Inflammatory macrophage (primary cell): ENCODE measurements at regions not wholly inside any gene's neighbourhood (a gene's known extent, or its start where the extent isn't known, plus 50 kb on each side); places are given as distances from the start of the nearest gene placed in this dataset.
"Not testable (repeated sequence)": the region's sequence is repeated elsewhere in the genome, so short reads cannot be mapped to it uniquely, and the experiment has no call there.

Experiments
- DNase-seq, 2 donors: peaks; one replicate each; pipeline ENCODE4 v3.0.0-alpha.2; 2020 to 2022

- DNase-seq = not testable (repeated sequence)
Measured at GRCh38 chr10:35263827-35264226, 72.5 kb upstream of the CCNY start.

- not testable (repeated sequence) for DNase-seq
Measured at GRCh38 chr10:35264636-35265035, 71.7 kb upstream of the CCNY start.

- DNase-seq = no peak
Measured at GRCh38 chr10:35265435-35265834, 70.9 kb upstream of the CCNY start.

- no peak for DNase-seq
Measured at GRCh38 chr10:35268323-35268722, 68.0 kb upstream of the CCNY start.

- DNase-seq = no peak
Measured at GRCh38 chr10:35268791-35269257, 67.5 kb upstream of the CCNY start.

- DNase-seq = no peak
Measured at GRCh38 chr10:35270100-35270499, 66.2 kb upstream of the CCNY start.

GRCh38 chr10:35271086-35271858, 65.0 kb upstream of the CCNY start:
- no peak for DNase-seq

GRCh38 chr10:35271859-35272165, 64.5 kb upstream of the CCNY start:
- not testable (repeated sequence) for DNase-seq

GRCh38 chr10:35272401-35272800, 63.9 kb upstream of the CCNY start:
- DNase-seq = not testable (repeated sequence)

- peak in 1 of 2 donors; percentile 4 for DNase-seq
Measured at GRCh38 chr10:35273994-35274393, 62.3 kb upstream of the CCNY start.

- no peak for DNase-seq
Measured at GRCh38 chr10:35274498-35275060, 61.7 kb upstream of the CCNY start.

GRCh38 chr10:35276889-35277288, 59.4 kb upstream of the CCNY start:
- DNase-seq = no peak

GRCh38 chr10:35280246-35280645, 56.1 kb upstream of the CCNY start:
- not testable (repeated sequence) for DNase-seq
